OCI-LY1 (cell line): ENCODE measurements at regions not wholly inside any gene's neighbourhood (a gene's known extent, or its start where the extent isn't known, plus 50 kb on each side); places are given as distances from the start of the nearest gene placed in this dataset.

Experiments used
- H2AFZ ChIP-seq: fragments of 200-600 bp; sonication (generic), shearing (Covaris generic); 2 replicates; pipeline ENCODE4 v1.6.0; 2014; ENCODE audit warnings: antibody characterized with exemption, mild to moderate bottlenecking, low read length
- H3F3A ChIP-seq: fragments of 200-600 bp; sonication (generic), shearing (Covaris generic); 2 replicates; pipeline ENCODE4 v1.6.0; 2014; ENCODE audit warnings: mild to moderate bottlenecking, antibody characterized with exemption, low read length, moderate library complexity; ENCODE audit not compliant: insufficient read depth
- H3K27ac ChIP-seq: fragments of 200-600 bp; sonication (generic); 2 replicates; pipeline ENCODE4 v1.5.1; 2014; ENCODE audit warnings: low read length, mixed run types, mild to moderate bottlenecking, low read depth; ENCODE audit not compliant: poor library complexity, severe bottlenecking
- H3K27me3 ChIP-seq: fragments of 200-600 bp; sonication (generic); 2 replicates; pipeline ENCODE4 v1.6.0; 2014; ENCODE audit warnings: antibody characterized with exemption, mild to moderate bottlenecking, low read length, moderate library complexity; ENCODE audit not compliant: insufficient read depth
- H3K36me3 ChIP-seq: fragments of 200-600 bp; sonication (generic); 2 replicates; pipeline ENCODE4 v1.6.1; 2014; ENCODE audit warnings: mild to moderate bottlenecking, antibody characterized with exemption, low read length, moderate library complexity, mixed read lengths; ENCODE audit not compliant: insufficient read depth
- H3K4me1 ChIP-seq: fragments of 200-600 bp; sonication (generic); 2 replicates; pipeline ENCODE4 v1.5.1; 2014; ENCODE audit warnings: mild to moderate bottlenecking, low read length, moderate library complexity; ENCODE audit not compliant: insufficient read depth, severe bottlenecking
- H3K4me2 ChIP-seq: fragments of 200-600 bp; sonication (generic), shearing (Covaris generic); 2 replicates; pipeline ENCODE4 v1.6.1; 2014; ENCODE audit warnings: low read length
- H3K4me3 ChIP-seq: fragments of 200-600 bp; sonication (generic); 2 replicates; pipeline ENCODE4 v1.5.1; 2014; ENCODE audit warnings: low read length, low read depth, mild to moderate bottlenecking, mixed read lengths; ENCODE audit not compliant: poor library complexity, severe bottlenecking
- H3K79me2 ChIP-seq: fragments of 200-600 bp; shearing (Covaris generic); 2 replicates; pipeline ENCODE4 v1.6.1; 2016; ENCODE audit warnings: mixed run types, low read length, mixed read lengths; ENCODE audit not compliant: insufficient read depth
- H3K9ac ChIP-seq: fragments of 200-600 bp; sonication (generic), shearing (Covaris generic); 2 replicates; pipeline ENCODE4 v1.6.1; 2014; ENCODE audit warnings: mild to moderate bottlenecking, low read length, mixed read lengths
- H3K9me2 ChIP-seq: fragments of 200-600 bp; sonication (generic), shearing (Covaris generic); 2 replicates; pipeline ENCODE4 v1.6.1; 2014; ENCODE audit warnings: low read depth, mild to moderate bottlenecking, low read length, mixed read lengths
- H3K9me3 ChIP-seq: fragments of 200-600 bp; shearing (Covaris generic); 2 replicates; pipeline ENCODE4 v1.6.1; 2014; ENCODE audit warnings: low read length, mixed read lengths
- H4K20me1 ChIP-seq: fragments of 200-600 bp; sonication (generic), shearing (Covaris generic); 2 replicates; pipeline ENCODE4 v1.6.0; 2016; ENCODE audit warnings: mild to moderate bottlenecking, low read length; ENCODE audit not compliant: insufficient read depth
- EZH2 ChIP-seq: fragments of 200-600 bp; sonication (generic), shearing (Covaris generic); IDR thresholded peaks from 2 replicates; pipeline ENCODE4 v1.8.0; 2017; ENCODE audit warnings: borderline replicate concordance, mixed run types, mild to moderate bottlenecking, antibody characterized with exemption, low read length, moderate library complexity, mixed read lengths
- TF ChIP-seq, protein P1 (sequence below): fragments of 200-600 bp; sonication (generic), shearing (Covaris generic); IDR thresholded peaks from 2 replicates; pipeline ENCODE4 v1.5.1; 2017; ENCODE audit warnings: mild to moderate bottlenecking, antibody characterized with exemption, low read length, moderate library complexity, mixed read lengths

- H3K36me3 ChIP-seq = no peaks in the 10 kb centered on the region
- no peaks in the 10 kb centered on the region for H3K27me3 ChIP-seq
- no peaks in the 10 kb centered on the region for H3K79me2 ChIP-seq
- H3K27ac ChIP-seq = no peak overlapping the region
- H3K9me3 ChIP-seq = no peaks in the 10 kb centered on the region
- H3F3A ChIP-seq = no peaks in the 10 kb centered on the region
- H3K9me2 ChIP-seq = no peaks in the 10 kb centered on the region
- no peak overlapping the region for H2AFZ ChIP-seq
- H3K4me3 ChIP-seq = no peak overlapping the region
- H3K4me2 ChIP-seq = no peak overlapping the region
- no peaks in the 10 kb centered on the region for H4K20me1 ChIP-seq
- no peak overlapping the region for H3K9ac ChIP-seq
- TF ChIP-seq, protein P1, sequence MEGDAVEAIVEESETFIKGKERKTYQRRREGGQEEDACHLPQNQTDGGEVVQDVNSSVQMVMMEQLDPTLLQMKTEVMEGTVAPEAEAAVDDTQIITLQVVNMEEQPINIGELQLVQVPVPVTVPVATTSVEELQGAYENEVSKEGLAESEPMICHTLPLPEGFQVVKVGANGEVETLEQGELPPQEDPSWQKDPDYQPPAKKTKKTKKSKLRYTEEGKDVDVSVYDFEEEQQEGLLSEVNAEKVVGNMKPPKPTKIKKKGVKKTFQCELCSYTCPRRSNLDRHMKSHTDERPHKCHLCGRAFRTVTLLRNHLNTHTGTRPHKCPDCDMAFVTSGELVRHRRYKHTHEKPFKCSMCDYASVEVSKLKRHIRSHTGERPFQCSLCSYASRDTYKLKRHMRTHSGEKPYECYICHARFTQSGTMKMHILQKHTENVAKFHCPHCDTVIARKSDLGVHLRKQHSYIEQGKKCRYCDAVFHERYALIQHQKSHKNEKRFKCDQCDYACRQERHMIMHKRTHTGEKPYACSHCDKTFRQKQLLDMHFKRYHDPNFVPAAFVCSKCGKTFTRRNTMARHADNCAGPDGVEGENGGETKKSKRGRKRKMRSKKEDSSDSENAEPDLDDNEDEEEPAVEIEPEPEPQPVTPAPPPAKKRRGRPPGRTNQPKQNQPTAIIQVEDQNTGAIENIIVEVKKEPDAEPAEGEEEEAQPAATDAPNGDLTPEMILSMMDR = no peak
- no peaks in the 10 kb centered on the region for H3K4me1 ChIP-seq
Measured at GRCh38 chr3:81217101-81217500, 544.3 kb downstream of the GBE1 start.

DNA sequence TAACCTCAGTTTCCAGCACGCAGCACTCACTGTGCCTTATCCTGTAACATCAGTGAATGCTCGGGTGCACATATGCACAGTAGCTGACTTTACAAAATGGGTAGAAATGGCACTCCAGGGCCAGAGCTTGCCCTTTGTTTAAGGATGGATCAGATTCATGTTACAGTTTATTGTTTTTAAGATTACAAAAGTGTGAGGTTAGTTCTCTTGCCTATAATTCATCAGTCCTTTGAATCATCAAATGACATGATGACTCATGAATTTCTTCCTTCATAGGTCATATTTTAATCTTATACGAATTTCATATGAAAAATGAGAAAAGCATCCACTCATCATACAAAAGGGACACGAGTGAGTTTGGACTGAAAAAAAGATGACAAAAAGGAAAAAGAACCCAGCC, 545.3 kb downstream of the GBE1 start:
- Histone ChIP-seq H3F3A (no peaks in the 10 kb centered on the region), H3K9me3 (no peaks in the 10 kb centered on the region), H4K20me1 (no peaks in the 10 kb centered on the region), H3K4me1 (no peaks in the 10 kb centered on the region), H3K27ac (no peak overlapping the region), H2AFZ (no peak overlapping the region), H3K4me2 (no peak overlapping the region), H3K79me2 (no peaks in the 10 kb centered on the region), H3K4me3 (no peak overlapping the region), H3K27me3 (no peaks in the 10 kb centered on the region), H3K9ac (no peak overlapping the region), H3K36me3 (no peaks in the 10 kb centered on the region), H3K9me2 (no peaks in the 10 kb centered on the region)
- TF ChIP-seq, protein P1 = no peak
- TF ChIP-seq EZH2 = no peak

DNA sequence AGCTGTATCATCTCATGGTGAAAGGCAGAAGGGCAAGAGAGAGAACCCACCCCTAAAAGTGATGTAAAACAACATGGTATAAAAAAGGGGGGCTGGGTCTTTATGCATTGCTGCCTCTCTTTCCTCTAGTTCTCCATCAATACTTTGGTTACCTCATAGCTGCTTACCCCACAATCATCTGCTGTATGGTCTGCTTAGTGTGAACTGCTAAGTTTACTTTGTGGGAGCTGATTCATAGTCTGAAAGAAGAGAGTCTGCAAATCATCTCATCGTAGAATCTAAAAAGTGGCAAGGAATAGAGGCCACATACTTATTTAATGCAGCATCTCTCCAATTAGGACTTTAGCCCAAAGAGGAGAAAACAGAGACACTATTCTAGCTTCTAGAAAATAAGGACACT, 546.8 kb downstream of the GBE1 start:
- H3K9me2 ChIP-seq = no peaks in the 10 kb centered on the region
- no peaks in the 10 kb centered on the region for H4K20me1 ChIP-seq
- no peak for TF ChIP-seq EZH2
- TF ChIP-seq, protein P1 = no peak
- H3K9me3 ChIP-seq = no peaks in the 10 kb centered on the region
- H3K4me3 ChIP-seq = no peak overlapping the region
- H3K9ac ChIP-seq = no peak overlapping the region
- H3K4me1 ChIP-seq = no peaks in the 10 kb centered on the region
- no peak overlapping the region for H2AFZ ChIP-seq
- H3K27me3 ChIP-seq = no peaks in the 10 kb centered on the region
- H3K36me3 ChIP-seq = no peaks in the 10 kb centered on the region
- no peak overlapping the region for H3K4me2 ChIP-seq
- no peaks in the 10 kb centered on the region for H3K79me2 ChIP-seq
- no peak overlapping the region for H3K27ac ChIP-seq
- H3F3A ChIP-seq = no peaks in the 10 kb centered on the region
